Activated naive CD4-positive, alpha-beta T cell treated with anti-CD3 and anti-CD28 coated beads, Interleukin-2, amount 50 U/mL, for 24 hours (primary cell): ENCODE measurements at regions not wholly inside any gene's neighbourhood (a gene's known extent, or its start where the extent isn't known, plus 50 kb on each side); places are given as distances from the start of the nearest gene placed in this dataset.

Experiments
- H3K27ac Mint-ChIP-seq: one replicate; pipeline ENCODE4 v1.8.0; 2021; ENCODE audit warnings: mild to moderate bottlenecking, mixed read lengths
- H3K27me3 Mint-ChIP-seq: one replicate; pipeline ENCODE4 v1.8.0; 2021; ENCODE audit warnings: mixed read lengths
- H3K36me3 Mint-ChIP-seq: one replicate; pipeline ENCODE4 v1.8.0; 2021; ENCODE audit warnings: mixed read lengths
- H3K4me1 Mint-ChIP-seq: one replicate; pipeline ENCODE4 v1.8.0; 2021; ENCODE audit warnings: mixed read lengths
- H3K4me3 Mint-ChIP-seq: one replicate; pipeline ENCODE4 v1.8.0; 2021; ENCODE audit warnings: mild to moderate bottlenecking, mixed read lengths
- H3K9me3 Mint-ChIP-seq: one replicate; pipeline ENCODE4 v1.8.0; 2021; ENCODE audit warnings: mixed read lengths

GRCh38 chr3:95088464-95088863 is 1025.6 kb downstream of the NSUN3 start:
- Mint-ChIP-seq H3K9me3 (peaks cover 6% of the 10 kb centered on the region), H3K27ac (no peak overlapping the region), H3K4me3 (no peak overlapping the region), H3K4me1 (no peaks in the 10 kb centered on the region), H3K27me3 (no peaks in the 10 kb centered on the region), H3K36me3 (no peaks in the 10 kb centered on the region)

DNA sequence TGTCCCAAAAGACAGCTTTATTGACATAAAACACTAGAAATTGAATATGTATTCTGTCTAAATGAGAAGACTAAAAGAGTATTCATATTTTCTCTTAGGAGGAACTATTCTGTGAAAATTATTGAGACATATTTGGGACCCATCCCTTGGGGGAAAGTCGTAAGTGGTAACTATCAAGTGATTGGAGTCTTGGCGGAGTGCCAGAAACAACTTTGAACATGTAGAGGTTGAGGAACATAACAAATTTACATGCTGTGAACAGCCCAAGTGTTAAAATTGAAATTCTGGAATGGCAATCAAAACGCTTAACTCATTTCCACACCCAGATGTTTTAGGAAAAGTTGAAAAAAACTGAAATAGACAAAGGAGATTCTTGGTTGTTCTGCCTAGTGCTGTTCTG is 1034.6 kb downstream of the NSUN3 start:
- no peaks in the 10 kb centered on the region for H3K4me1 Mint-ChIP-seq
- no peaks in the 10 kb centered on the region for H3K36me3 Mint-ChIP-seq
- H3K4me3 Mint-ChIP-seq = no peak overlapping the region
- H3K27me3 Mint-ChIP-seq = no peaks in the 10 kb centered on the region
- H3K27ac Mint-ChIP-seq = no peak overlapping the region
- peaks cover under 1% of the 10 kb centered on the region for H3K9me3 Mint-ChIP-seq

GRCh38 chr3:95120921-95121320 is 1058.1 kb downstream of the NSUN3 start:
- no peak overlapping the region for H3K27ac Mint-ChIP-seq
- H3K4me1 Mint-ChIP-seq = no peaks in the 10 kb centered on the region
- H3K4me3 Mint-ChIP-seq = no peak overlapping the region
- no peaks in the 10 kb centered on the region for H3K36me3 Mint-ChIP-seq
- peaks cover 4% of the 10 kb centered on the region for H3K9me3 Mint-ChIP-seq
- H3K27me3 Mint-ChIP-seq = no peaks in the 10 kb centered on the region

DNA sequence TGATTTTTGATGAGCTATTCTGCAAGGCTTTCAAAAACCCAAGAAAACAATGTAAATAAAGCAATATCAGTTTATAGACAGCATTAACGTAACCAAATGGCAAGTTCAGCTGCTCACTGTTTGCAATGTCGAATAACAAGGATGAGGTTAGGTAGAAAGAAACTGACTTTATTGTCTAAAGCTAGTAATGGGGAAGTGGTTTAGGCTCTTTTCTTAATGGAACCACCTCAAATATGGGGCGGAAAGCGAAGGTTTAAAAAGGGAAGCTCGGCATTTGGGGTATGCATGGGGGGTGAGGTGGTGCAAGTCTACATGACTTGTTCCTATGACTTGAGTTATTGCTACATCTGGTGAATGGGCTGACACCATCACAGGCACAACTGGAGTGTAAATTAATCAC is 1060.2 kb downstream of the NSUN3 start:
- H3K4me1 Mint-ChIP-seq = no peaks in the 10 kb centered on the region
- H3K27me3 Mint-ChIP-seq = no peaks in the 10 kb centered on the region
- H3K9me3 Mint-ChIP-seq = peaks cover 7% of the 10 kb centered on the region
- no peak overlapping the region for H3K4me3 Mint-ChIP-seq
- no peak overlapping the region for H3K27ac Mint-ChIP-seq
- no peaks in the 10 kb centered on the region for H3K36me3 Mint-ChIP-seq

DNA sequence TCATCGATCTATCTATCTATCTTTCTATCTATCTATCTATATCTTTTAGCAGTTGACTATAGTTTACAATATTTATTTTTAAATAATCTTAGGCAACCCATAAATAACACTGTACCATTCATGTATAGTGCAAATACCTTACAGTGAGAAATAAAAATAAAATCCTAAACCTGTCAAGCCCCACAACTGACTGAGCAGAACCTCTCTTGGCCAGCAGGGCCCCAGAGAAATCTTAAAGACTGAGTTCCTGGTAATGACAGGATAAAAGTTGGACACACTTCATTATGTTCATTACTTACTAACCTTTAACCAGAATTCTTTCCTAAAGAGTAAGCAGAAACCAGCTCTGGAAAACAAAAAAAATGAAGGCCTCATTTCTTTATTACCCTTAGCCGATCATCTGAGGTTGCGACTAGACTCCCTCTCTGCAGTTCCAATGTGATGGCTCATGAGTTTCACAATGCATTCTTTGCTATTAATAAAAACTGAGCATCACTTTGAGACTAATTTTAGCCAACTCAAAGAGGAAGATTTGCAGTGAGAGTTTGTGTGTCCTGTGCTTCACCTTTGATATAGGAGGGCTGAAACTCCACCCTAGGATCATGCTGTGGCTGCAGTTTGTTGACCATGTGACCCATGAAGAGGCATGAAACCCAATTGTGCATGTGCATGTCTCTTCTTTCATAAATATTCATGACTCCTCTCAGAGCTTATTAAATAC is 1072.0 kb downstream of the NSUN3 start:
- Mint-ChIP-seq H3K27ac (no peak overlapping the region), H3K9me3 (peaks cover 16% of the 10 kb centered on the region), H3K4me3 (no peak overlapping the region), H3K4me1 (no peaks in the 10 kb centered on the region), H3K36me3 (no peaks in the 10 kb centered on the region), H3K27me3 (no peaks in the 10 kb centered on the region)

- no peaks in the 10 kb centered on the region for H3K9me3 Mint-ChIP-seq
- H3K4me1 Mint-ChIP-seq = no peaks in the 10 kb centered on the region
- no peak overlapping the region for H3K27ac Mint-ChIP-seq
Observed at GRCh38 chr3:95148107-95148506, 1085.2 kb downstream of the NSUN3 start.

GRCh38 chr3:95151590-95151989 is 1088.7 kb downstream of the NSUN3 start:
- H3K27ac Mint-ChIP-seq = no peak overlapping the region
- H3K4me3 Mint-ChIP-seq = no peak overlapping the region
- peaks cover 8% of the 10 kb centered on the region for H3K9me3 Mint-ChIP-seq
- H3K27me3 Mint-ChIP-seq = no peaks in the 10 kb centered on the region
- no peaks in the 10 kb centered on the region for H3K36me3 Mint-ChIP-seq
- no peaks in the 10 kb centered on the region for H3K4me1 Mint-ChIP-seq

More at GRCh38 chr3:95148107-95148506, 1085.2 kb downstream of the NSUN3 start:
- Mint-ChIP-seq H3K4me3 (no peak overlapping the region), H3K27me3 (no peaks in the 10 kb centered on the region), H3K36me3 (no peaks in the 10 kb centered on the region)

- no peaks in the 10 kb centered on the region for H3K4me1 Mint-ChIP-seq
- no peaks in the 10 kb centered on the region for H3K36me3 Mint-ChIP-seq
- H3K27ac Mint-ChIP-seq = no peak overlapping the region
- peaks cover 15% of the 10 kb centered on the region for H3K9me3 Mint-ChIP-seq
- no peaks in the 10 kb centered on the region for H3K27me3 Mint-ChIP-seq
- no peak overlapping the region for H3K4me3 Mint-ChIP-seq
Observed at GRCh38 chr3:95154766-95155165, 1091.9 kb downstream of the NSUN3 start.

- no peaks in the 10 kb centered on the region for H3K27me3 Mint-ChIP-seq
- no peak overlapping the region for H3K27ac Mint-ChIP-seq
- H3K36me3 Mint-ChIP-seq = no peaks in the 10 kb centered on the region
Observed at GRCh38 chr3:95162794-95163193, 1099.9 kb downstream of the NSUN3 start.

DNA sequence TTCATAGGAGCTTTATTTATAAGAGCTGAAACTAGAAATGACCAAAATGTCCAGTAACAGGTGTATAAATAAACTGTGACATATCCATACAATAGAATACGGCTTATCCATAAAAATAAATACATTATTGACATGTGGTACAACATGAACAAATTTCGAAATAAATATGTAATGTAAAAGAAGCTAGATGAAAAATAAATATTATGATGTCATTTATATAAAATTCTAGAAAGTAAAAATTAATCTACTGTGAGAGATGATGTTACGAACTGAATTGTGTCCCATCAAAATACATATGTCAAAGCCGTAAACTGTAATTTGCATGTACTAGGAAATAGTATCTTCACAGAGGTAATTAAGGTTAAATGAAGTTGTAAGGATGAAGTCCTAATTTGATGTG is 1104.9 kb downstream of the NSUN3 start:
- no peaks in the 10 kb centered on the region for H3K36me3 Mint-ChIP-seq

More at GRCh38 chr3:95162794-95163193, 1099.9 kb downstream of the NSUN3 start:
- Mint-ChIP-seq H3K9me3 (peaks cover 5% of the 10 kb centered on the region), H3K4me1 (no peaks in the 10 kb centered on the region), H3K4me3 (no peak overlapping the region)

DNA sequence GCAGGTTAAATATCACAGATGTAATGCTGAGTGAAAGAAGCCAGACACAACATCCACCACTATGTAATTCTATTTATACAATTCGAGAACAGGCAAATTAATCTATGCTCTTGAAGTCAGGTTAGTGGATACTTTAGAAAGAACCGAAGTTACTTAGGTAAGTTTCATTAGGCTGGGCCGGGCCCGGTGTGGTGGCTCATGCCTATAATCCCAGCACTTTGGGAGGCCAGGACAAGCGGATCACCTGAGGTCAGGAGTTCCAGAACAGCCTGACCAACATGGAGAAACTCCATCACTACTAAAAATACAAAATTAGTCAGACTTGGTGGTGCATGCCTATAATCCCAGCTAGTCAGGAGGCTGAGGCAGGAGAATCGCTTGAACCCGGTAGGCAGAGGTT is 1105.7 kb downstream of the NSUN3 start:
- Mint-ChIP-seq H3K27me3 (no peaks in the 10 kb centered on the region), H3K9me3 (peaks cover 14% of the 10 kb centered on the region), H3K27ac (no peak overlapping the region), H3K36me3 (no peaks in the 10 kb centered on the region), H3K4me3 (no peak overlapping the region), H3K4me1 (no peaks in the 10 kb centered on the region)

More for the DNA sequence above, 1104.9 kb downstream of the NSUN3 start:
- H3K4me3 Mint-ChIP-seq = no peak overlapping the region
- peaks cover 14% of the 10 kb centered on the region for H3K9me3 Mint-ChIP-seq
- no peak overlapping the region for H3K27ac Mint-ChIP-seq
- no peaks in the 10 kb centered on the region for H3K4me1 Mint-ChIP-seq
- no peaks in the 10 kb centered on the region for H3K27me3 Mint-ChIP-seq

DNA sequence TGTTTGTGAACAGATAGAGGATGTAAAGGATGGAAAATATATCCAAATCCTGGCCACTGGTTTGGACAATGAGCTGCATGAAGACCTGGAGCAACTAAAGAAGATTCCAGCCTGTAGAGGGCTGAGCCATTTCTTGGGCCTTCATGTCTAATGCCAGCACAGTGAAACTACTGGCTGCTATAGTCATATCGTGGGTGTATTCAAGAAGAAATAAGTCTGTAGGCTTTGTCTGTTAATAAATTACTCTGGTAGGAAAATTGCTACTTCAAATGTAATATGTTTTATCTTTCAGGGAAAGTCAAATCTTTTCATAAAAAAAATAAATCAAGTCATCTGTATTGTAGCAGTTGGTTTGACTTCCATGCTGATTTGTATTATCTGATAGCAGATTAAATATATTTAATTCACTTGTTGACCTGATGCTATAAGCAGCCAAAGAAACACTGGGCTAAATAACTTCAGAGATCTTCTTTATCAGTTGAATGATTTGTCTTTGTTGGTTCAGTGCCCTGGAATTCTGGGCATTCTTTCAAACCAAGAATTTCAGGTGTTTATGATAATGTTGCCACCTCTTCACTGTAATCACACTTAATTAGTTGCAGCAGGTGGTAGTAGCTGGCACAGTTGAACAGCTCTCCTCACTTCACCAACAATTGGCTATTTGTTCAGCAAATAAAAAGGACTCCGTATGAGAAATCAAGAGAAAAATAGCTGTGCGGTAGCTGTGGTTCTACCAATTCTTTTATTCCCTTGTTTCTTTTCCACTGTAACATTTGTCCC is 1109.5 kb downstream of the NSUN3 start:
- H3K27ac Mint-ChIP-seq = no peak overlapping the region
- peaks cover 9% of the 10 kb centered on the region for H3K9me3 Mint-ChIP-seq
- no peaks in the 10 kb centered on the region for H3K36me3 Mint-ChIP-seq
- H3K4me1 Mint-ChIP-seq = no peaks in the 10 kb centered on the region
- H3K27me3 Mint-ChIP-seq = no peaks in the 10 kb centered on the region
- H3K4me3 Mint-ChIP-seq = no peak overlapping the region

DNA sequence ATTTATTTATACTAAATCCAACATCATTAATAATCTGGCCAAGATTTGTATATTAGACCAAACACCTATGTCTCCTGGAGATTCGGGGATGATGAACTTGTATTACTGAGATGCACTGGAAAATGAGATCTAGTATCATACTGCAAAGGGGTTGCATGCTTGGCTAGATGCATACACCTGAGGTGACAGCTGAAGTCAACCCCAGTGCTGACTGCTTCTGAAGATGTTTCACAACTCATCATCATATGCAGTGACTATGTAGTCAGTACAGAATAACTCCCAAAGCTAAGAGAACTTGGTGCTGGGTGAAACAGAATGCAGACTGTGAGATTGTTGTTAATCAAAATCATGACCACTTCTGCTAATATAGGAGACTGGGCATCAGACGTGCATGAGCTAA is 1114.2 kb downstream of the NSUN3 start:
- H3K9me3 Mint-ChIP-seq = no peaks in the 10 kb centered on the region
- H3K27me3 Mint-ChIP-seq = no peaks in the 10 kb centered on the region
- no peaks in the 10 kb centered on the region for H3K36me3 Mint-ChIP-seq
- no peaks in the 10 kb centered on the region for H3K4me1 Mint-ChIP-seq
- H3K27ac Mint-ChIP-seq = no peak overlapping the region
- no peak overlapping the region for H3K4me3 Mint-ChIP-seq

DNA sequence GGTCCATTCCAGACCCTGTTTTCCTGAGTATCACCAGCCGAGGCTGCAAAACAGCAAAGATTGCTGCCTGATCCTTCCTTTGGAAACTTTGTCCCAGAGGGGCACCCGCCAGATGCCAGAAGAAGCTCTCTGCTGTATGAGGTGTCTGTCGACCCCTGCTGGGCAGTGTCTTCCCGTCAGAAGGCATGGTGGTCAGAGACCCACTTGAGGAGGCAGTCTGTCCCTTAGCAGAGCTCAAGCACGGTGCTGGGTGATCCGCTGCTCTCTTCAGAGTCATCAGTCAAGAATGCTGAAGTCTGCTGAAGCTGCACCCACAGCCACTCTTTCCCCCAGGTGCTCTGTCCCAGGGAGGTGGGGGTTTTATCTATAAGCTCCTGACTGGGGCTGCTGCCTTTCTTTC is 1121.2 kb downstream of the NSUN3 start:
- Mint-ChIP-seq H3K4me1 (no peaks in the 10 kb centered on the region), H3K27ac (no peak overlapping the region), H3K4me3 (no peak overlapping the region), H3K27me3 (no peaks in the 10 kb centered on the region), H3K9me3 (no peaks in the 10 kb centered on the region), H3K36me3 (no peaks in the 10 kb centered on the region)

DNA sequence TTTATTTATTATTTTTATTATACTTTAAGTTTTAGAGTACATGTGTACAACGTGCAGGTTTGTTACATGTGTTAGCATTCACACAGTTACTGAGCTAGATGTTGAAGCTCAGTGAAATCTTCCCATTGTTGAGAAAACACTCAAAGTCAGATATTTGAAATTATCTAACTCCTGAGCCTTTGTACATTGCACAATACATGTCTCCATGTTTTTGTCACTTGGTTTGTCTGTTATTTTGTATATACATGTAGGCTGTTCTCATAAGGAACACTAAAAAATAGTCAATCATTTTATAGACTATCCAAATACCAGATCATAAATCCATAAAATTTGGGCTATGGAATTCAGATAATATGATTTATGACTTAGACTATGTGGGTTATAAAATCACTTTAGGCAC is 1126.5 kb downstream of the NSUN3 start:
- H3K4me3 Mint-ChIP-seq = no peak overlapping the region
- no peak overlapping the region for H3K27ac Mint-ChIP-seq
- no peaks in the 10 kb centered on the region for H3K36me3 Mint-ChIP-seq
- H3K9me3 Mint-ChIP-seq = no peaks in the 10 kb centered on the region
- no peaks in the 10 kb centered on the region for H3K27me3 Mint-ChIP-seq
- H3K4me1 Mint-ChIP-seq = no peaks in the 10 kb centered on the region

DNA sequence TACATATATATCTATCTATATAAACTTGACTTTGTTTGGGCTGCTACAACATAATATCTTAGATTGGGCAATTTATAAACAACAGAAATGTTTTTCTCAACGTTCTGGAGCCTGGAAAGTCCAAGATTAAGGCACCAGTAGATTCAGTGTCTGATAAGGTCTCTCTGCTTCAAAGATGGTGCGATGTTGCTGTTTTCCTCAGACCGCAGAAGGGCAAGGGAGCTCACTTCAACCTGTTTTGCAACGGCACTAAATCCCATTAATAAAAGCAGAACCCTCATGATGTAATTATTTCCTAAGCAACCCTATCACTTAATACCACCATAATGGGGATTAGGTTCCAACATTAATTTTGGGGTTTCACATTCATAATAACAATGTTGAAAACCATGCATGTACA is 1134.8 kb downstream of the NSUN3 start:
- H3K36me3 Mint-ChIP-seq = no peaks in the 10 kb centered on the region
- H3K9me3 Mint-ChIP-seq = no peaks in the 10 kb centered on the region
- H3K27me3 Mint-ChIP-seq = no peaks in the 10 kb centered on the region
- H3K4me1 Mint-ChIP-seq = no peaks in the 10 kb centered on the region
- H3K4me3 Mint-ChIP-seq = no peak overlapping the region
- no peak overlapping the region for H3K27ac Mint-ChIP-seq
